ENCODE measurements at regions not wholly inside any gene's neighbourhood (a gene's known extent, or its start where the extent isn't known, plus 50 kb on each side); places are given as distances from the start of the nearest gene placed in this dataset.

GRCh38 chr12:24730489-24730896 is 218.4 kb downstream of the BCAT1 start:
- in situ Hi-C loops (cut with HindIII; ENCODE audit: low pct_unique_long_range_greater_than_20kb, low sequenced_read_pairs), result no loop called here
- TF ChIP-seq POLR2AphosphoS5 (IDR thresholded peaks at IDR 0.05; ENCODE audit: low read depth, low read length) (no peak), SIN3A (IDR thresholded peaks at IDR 0.05; ENCODE audit: borderline replicate concordance, insufficient read depth, low read depth, low read length) (no peak), TCF7L2 (IDR thresholded peaks at IDR 0.05; ENCODE audit: low read depth, low read length) (no peak), REST (IDR thresholded peaks at IDR 0.05; ENCODE audit: insufficient read depth in 1 of 2, low read depth in 2 of 2, low read length in 1 of 2) (no peak)
- TF ChIP-seq, protein P1, sequence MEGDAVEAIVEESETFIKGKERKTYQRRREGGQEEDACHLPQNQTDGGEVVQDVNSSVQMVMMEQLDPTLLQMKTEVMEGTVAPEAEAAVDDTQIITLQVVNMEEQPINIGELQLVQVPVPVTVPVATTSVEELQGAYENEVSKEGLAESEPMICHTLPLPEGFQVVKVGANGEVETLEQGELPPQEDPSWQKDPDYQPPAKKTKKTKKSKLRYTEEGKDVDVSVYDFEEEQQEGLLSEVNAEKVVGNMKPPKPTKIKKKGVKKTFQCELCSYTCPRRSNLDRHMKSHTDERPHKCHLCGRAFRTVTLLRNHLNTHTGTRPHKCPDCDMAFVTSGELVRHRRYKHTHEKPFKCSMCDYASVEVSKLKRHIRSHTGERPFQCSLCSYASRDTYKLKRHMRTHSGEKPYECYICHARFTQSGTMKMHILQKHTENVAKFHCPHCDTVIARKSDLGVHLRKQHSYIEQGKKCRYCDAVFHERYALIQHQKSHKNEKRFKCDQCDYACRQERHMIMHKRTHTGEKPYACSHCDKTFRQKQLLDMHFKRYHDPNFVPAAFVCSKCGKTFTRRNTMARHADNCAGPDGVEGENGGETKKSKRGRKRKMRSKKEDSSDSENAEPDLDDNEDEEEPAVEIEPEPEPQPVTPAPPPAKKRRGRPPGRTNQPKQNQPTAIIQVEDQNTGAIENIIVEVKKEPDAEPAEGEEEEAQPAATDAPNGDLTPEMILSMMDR (IDR thresholded peaks at IDR 0.05), result no peak
- H3K27ac ChIP-seq (ENCODE audit: low read length), result no peak overlapping the region
- H3K9me3 ChIP-seq (ENCODE audit: control insufficient read depth, insufficient read depth, low read depth, low read length), result no peaks in the 10 kb centered on the region
- H3K4me3 ChIP-seq (ENCODE audit: low read depth in 2 of 2, low read length in 2 of 2), result no peak overlapping the region
- BruUV-seq (replicated peaks), result no TSS peak
- CTCF ChIA-PET, result interaction anchor here (0.6 kb wide), 1 partner anchor 44 kb away, joined by 3 read pairs; no protein-coding TSS in a partner anchor
- DNase-seq (ENCODE audit: low read depth, low spot score), result no peak
- H3K36me3 ChIP-seq (ENCODE audit: control insufficient read depth, insufficient read depth, low read length), result no peaks in the 10 kb centered on the region
- no peaks in the 10 kb centered on the region for H3K27me3 ChIP-seq (ENCODE audit: control insufficient read depth, insufficient read depth, low read length)
- POLR2A ChIA-PET, result no interaction called here
- no peak for ATAC-seq
- intact Hi-C loops (cut with micrococcal nuclease; ENCODE audit: unreplicated experiment), result no loop called here
- no peaks in the 10 kb centered on the region for H3K4me1 ChIP-seq (ENCODE audit: control insufficient read depth, insufficient read depth, low read length)

DNA sequence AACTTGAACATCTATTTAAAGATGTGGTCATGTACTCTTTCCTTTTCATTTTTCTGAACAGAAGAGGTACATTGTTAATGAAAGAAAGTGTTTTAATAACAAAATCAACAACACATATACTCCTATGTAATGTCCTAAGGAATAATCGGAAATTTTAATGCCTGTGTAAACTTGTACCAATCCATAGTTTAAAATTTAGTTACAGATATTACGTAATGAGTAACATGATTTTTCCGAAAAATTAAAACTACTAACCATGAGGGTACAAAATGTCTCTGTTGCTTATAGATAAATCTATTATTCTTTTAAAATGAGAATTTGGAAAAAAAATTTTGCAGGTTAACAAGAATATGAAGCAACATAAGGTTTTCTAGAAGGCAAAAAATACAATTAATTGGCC is 220.1 kb downstream of the BCAT1 start:
- no peaks in the 10 kb centered on the region for H3K9me3 ChIP-seq (ENCODE audit: control insufficient read depth, insufficient read depth, low read depth, low read length)
- TF ChIP-seq SIN3A (IDR thresholded peaks at IDR 0.05; ENCODE audit: borderline replicate concordance, insufficient read depth, low read depth, low read length), result no peak
- TF ChIP-seq POLR2AphosphoS5 (IDR thresholded peaks at IDR 0.05; ENCODE audit: low read depth, low read length), result no peak
- TF ChIP-seq REST (IDR thresholded peaks at IDR 0.05; ENCODE audit: insufficient read depth in 1 of 2, low read depth in 2 of 2, low read length in 1 of 2), result no peak
- TF ChIP-seq, protein P1 (IDR thresholded peaks at IDR 0.05), result no peak
- TF ChIP-seq TCF7L2 (IDR thresholded peaks at IDR 0.05; ENCODE audit: low read depth, low read length), result no peak
- H3K4me3 ChIP-seq (ENCODE audit: low read depth in 2 of 2, low read length in 2 of 2), result no peak overlapping the region
- in situ Hi-C loops (cut with HindIII; ENCODE audit: low pct_unique_long_range_greater_than_20kb, low sequenced_read_pairs) (no loop called here), intact Hi-C loops (cut with micrococcal nuclease; ENCODE audit: unreplicated experiment) (no loop called here)
- POLR2A ChIA-PET, result no interaction called here
- H3K27me3 ChIP-seq (ENCODE audit: control insufficient read depth, insufficient read depth, low read length), result no peaks in the 10 kb centered on the region
- DNase-seq (ENCODE audit: low read depth, low spot score), result no peak
- BruUV-seq (replicated peaks), result no TSS peak
- no peak for ATAC-seq
- H3K27ac ChIP-seq (ENCODE audit: low read length), result no peak overlapping the region
- CTCF ChIA-PET, result no interaction called here
- no peaks in the 10 kb centered on the region for H3K4me1 ChIP-seq (ENCODE audit: control insufficient read depth, insufficient read depth, low read length)
- H3K36me3 ChIP-seq (ENCODE audit: control insufficient read depth, insufficient read depth, low read length), result no peaks in the 10 kb centered on the region

Measured in Panc1 (cell line).